ENCODE measurements at regions not wholly inside any gene's neighbourhood (a gene's known extent, or its start where the extent isn't known, plus 50 kb on each side); places are given as distances from the start of the nearest gene placed in this dataset.

DNA sequence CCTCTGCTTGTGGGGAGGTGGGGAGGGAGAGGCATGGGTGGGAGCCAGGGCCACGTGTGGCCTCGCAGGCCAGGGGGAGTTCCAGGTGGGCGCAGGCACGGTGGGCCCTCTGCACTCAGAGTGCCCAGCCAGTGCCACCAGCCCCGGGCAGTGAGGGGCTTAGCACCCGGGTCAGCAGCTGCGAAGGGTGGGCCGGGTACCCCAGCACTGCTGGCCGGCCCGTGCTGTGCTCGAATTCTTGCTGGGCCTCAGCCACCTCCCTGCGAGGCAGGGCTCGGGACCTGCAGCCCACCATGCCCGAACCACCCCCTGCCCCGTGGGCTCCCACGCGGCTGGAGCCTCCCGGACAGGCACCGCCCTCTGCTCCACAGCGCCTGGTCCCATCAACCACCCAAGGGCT is 1277.2 kb downstream of the JRKL start:
- intact Hi-C loops (cut with DNase I): no loop called here
- Histone ChIP-seq H3K4me1 (no peaks in the 10 kb centered on the region), H3K27me3 (no peaks in the 10 kb centered on the region), H3K9me3 (no peaks in the 10 kb centered on the region), H3K36me3 (no peaks in the 10 kb centered on the region), H3K27ac (no peak overlapping the region), H3K4me3 (no peak overlapping the region)
- TF ChIP-seq, protein P1, sequence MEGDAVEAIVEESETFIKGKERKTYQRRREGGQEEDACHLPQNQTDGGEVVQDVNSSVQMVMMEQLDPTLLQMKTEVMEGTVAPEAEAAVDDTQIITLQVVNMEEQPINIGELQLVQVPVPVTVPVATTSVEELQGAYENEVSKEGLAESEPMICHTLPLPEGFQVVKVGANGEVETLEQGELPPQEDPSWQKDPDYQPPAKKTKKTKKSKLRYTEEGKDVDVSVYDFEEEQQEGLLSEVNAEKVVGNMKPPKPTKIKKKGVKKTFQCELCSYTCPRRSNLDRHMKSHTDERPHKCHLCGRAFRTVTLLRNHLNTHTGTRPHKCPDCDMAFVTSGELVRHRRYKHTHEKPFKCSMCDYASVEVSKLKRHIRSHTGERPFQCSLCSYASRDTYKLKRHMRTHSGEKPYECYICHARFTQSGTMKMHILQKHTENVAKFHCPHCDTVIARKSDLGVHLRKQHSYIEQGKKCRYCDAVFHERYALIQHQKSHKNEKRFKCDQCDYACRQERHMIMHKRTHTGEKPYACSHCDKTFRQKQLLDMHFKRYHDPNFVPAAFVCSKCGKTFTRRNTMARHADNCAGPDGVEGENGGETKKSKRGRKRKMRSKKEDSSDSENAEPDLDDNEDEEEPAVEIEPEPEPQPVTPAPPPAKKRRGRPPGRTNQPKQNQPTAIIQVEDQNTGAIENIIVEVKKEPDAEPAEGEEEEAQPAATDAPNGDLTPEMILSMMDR (IDR thresholded peaks at IDR 0.05): no peak
- ATAC-seq: peak; percentile 27
- DNase-seq: no peak

DNA sequence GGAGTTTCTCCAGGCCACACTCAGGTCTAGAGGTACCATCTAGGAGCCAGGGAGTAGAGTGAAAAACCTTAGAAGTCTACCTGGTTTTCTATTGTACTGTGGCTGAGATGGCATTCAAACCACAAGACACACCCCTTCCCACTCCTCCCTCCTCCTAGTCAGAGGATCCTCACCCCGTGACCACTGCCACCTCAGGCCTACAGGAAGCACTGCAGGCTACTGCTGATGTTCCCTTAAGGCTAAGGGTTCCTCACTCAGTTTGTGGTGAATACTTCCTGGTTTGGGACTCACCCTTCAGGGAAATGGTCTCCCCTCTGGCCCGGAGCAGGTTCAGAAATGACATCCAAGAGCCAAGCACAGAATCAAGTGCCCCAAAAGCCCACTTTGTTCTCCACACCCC is 1293.9 kb downstream of the JRKL start:
- ATAC-seq (peak; percentile 25), DNase-seq (no peak)
- no peaks in the 10 kb centered on the region for H3K27me3 ChIP-seq
- H3K36me3 ChIP-seq: no peaks in the 10 kb centered on the region
- no peaks in the 10 kb centered on the region for H3K9me3 ChIP-seq
- intact Hi-C loops (cut with DNase I): no loop called here
- TF ChIP-seq, protein P1 (IDR thresholded peaks at IDR 0.05): no peak
- H3K4me3 ChIP-seq: no peak overlapping the region
- H3K4me1 ChIP-seq: no peaks in the 10 kb centered on the region
- H3K27ac ChIP-seq: no peak overlapping the region

DNA sequence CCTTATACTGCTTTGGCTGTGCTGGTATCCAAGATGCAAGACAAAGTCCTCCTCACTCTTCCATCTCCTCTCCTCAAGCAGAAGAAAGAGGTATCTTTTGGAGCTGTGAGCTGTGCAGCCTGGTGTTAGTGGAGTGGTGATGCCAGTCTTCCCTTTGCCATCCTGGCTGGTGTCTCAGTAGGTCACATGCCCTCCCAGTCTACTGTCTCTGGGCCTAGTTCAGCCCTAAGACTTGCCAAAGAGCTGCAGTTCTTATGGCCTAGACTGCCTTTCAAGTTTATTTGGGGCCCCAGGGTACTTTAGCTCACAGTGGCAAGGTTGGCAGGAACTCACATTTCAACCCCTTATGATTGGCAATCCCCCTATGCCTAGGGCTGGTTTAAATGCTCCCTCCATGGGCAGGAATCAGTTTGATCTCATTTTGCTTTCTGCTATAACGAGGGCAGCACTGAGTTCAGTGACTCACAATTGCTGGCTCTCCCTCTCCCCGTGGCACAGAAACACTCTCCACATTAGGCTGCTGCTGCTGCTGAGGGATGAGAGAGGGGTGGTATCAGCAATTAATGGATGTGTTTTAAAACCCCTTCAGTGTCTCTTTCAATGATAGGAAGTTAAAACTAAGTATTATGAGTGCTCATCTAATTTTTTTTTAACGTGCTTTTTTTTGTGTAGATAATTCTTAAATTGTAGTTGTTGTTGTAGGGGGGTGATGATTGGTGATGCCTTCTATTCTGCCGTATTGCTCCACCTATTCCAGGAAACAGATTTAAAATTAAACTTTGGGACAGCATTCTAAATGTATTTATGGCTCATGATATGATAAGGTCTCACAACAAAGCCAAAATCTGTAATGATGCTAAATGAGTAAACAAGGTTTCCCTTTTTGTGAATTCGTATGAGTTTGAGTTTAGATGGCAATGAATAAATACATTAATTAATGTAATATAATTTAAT is 1295.0 kb downstream of the JRKL start:
- TF ChIP-seq, protein P1 (IDR thresholded peaks at IDR 0.05): no peak
- no peaks in the 10 kb centered on the region for H3K9me3 ChIP-seq
- H3K27ac ChIP-seq: no peak overlapping the region
- intact Hi-C loops (cut with DNase I): no loop called here
- H3K36me3 ChIP-seq: no peaks in the 10 kb centered on the region
- ATAC-seq (no peak), DNase-seq (no peak)
- no peak overlapping the region for H3K4me3 ChIP-seq
- H3K4me1 ChIP-seq: no peaks in the 10 kb centered on the region
- no peaks in the 10 kb centered on the region for H3K27me3 ChIP-seq

DNA sequence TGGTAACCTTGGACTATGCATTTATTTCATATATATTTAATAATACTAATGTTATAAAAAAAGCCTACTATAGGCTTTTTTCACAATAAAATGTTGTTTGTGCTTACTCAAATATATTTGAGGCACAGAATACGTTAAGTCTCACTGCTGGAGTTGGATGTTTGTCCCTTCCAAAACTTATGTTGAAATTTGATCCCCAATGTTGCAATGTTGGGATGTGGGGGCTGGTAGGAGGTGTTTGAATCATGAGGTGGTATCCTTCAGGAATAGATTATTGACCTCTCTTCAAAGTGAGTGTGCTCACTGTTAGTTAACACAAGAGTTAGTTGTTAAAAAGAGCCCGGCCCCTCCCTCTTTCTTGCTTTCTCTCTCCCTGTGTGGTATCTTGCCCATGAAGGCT is 1295.9 kb downstream of the JRKL start:
- no peak overlapping the region for H3K4me3 ChIP-seq
- no peaks in the 10 kb centered on the region for H3K27me3 ChIP-seq
- no peaks in the 10 kb centered on the region for H3K9me3 ChIP-seq
- no peak overlapping the region for H3K27ac ChIP-seq
- intact Hi-C loops (cut with DNase I): no loop called here
- no peaks in the 10 kb centered on the region for H3K4me1 ChIP-seq
- ATAC-seq (no peak), DNase-seq (no peak)
- no peaks in the 10 kb centered on the region for H3K36me3 ChIP-seq
- TF ChIP-seq, protein P1 (IDR thresholded peaks at IDR 0.05): no peak

DNA sequence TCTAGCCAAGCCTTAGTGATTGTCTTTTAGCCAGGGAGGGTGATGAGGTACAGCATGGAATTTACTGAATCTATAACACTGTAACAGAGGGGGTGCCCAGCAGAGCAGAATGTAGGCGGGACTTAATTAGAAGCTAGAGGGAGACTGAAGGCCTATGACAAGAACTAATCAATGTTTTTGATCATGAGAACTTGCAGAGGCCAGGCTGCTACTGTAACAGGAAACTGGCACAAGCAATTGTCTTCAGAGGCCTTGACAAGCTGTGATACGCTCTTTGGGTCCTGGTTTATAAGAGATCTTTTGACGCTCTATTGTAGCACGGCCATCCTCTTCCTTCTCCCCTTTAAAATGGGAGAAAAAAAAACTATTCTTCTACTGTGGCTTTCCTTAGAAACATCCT is 1297.3 kb downstream of the JRKL start:
- no peak overlapping the region for H3K4me3 ChIP-seq
- H3K27me3 ChIP-seq: no peaks in the 10 kb centered on the region
- H3K4me1 ChIP-seq: no peaks in the 10 kb centered on the region
- ATAC-seq: no peak
- TF ChIP-seq, protein P1 (IDR thresholded peaks at IDR 0.05): no peak
- no peaks in the 10 kb centered on the region for H3K36me3 ChIP-seq
- intact Hi-C loops (cut with DNase I): no loop called here
- no peaks in the 10 kb centered on the region for H3K9me3 ChIP-seq
- no peak overlapping the region for H3K27ac ChIP-seq
- DNase-seq: no peak

Measured in upper lobe of right lung (tissue), 1 donor.